K562 (cell line): ENCODE measurements at regions not wholly inside any gene's neighbourhood (a gene's known extent, or its start where the extent isn't known, plus 50 kb on each side); places are given as distances from the start of the nearest gene placed in this dataset.

ENCODE experiments used
- ATAC-seq: fragments of 200-7000 bp; cut with Tn5 transposase; 3 replicates; pipeline ENCODE4 v1.9.1; 2020; ENCODE audit warnings: moderate library complexity
- BruUV-seq: library from RNA; stranded (reverse); fragments of 400-500 nt; replicated peaks from 2 replicates; lab custom pipeline; 2021; lab: Mats Ljungman, UMichigan
- CTCF ChIA-PET: fragments of 300-600 bp; formaldehyde crosslinking; extraction: SDS; loops from one replicate; lab custom pipeline; 2021; ENCODE audit warnings: low intra/inter-chr PET ratio; lab: Yijun Ruan, JAX
- POLR2A ChIA-PET: fragments of 300-600, 350-650 bp; sonication (Branson Sonifier 250); formaldehyde crosslinking; extraction: SDS; loops from one replicate; lab custom pipeline; 2021; ENCODE audit warnings: antibody characterized with exemption, inconsistent platforms; lab: Yijun Ruan, JAX
- DNase-seq, 4 experiments: peaks; one replicate each; pipeline versions ENCODE4 v3.0.0 to v3.0.0-alpha.2; 2011 to 2018; ENCODE audit warnings: low spot score in 3 of 4, mixed read lengths in 3 of 4; ENCODE audit errors: extremely low read depth in 1 of 4
- FAIRE-seq: peaks from 2 replicates; lab custom pipeline; 2011; peaks lifted over from hg19 to GRCh38; lab: Jason Lieb, UNC
- H2AFZ ChIP-seq: 2 replicates; pipeline ENCODE4 v1.6.0; 2011; ENCODE audit warnings: low read depth, low read length, control low read depth, inconsistent platforms
- H3K27ac ChIP-seq: fragments of 200-600 bp; 3 replicates; pipeline ENCODE4 v1.8.0; 2011; ENCODE audit warnings: low read depth, mild to moderate bottlenecking, control low read depth, inconsistent platforms, low read length, moderate library complexity, mixed read lengths; ENCODE audit errors: extremely low read depth
- H3K27me3 ChIP-seq, 2 experiments: fragments of 300-600 bp in 1 of 2; 2 replicates in 1 of 2; 3 replicates in 1 of 2; pipeline versions ENCODE4 v1.6.0 to v1.8.0; 2011; ENCODE audit warnings: inconsistent platforms in 2 of 2, low read length in 2 of 2, mild to moderate bottlenecking in 1 of 2, mixed read lengths in 1 of 2, moderate library complexity in 1 of 2; ENCODE audit not compliant: control insufficient read depth in 2 of 2, insufficient read depth in 2 of 2
- H3K36me3 ChIP-seq: fragments of 300-600 bp; 3 replicates; pipeline ENCODE4 v1.8.0; 2011; ENCODE audit warnings: mild to moderate bottlenecking, low read length, inconsistent platforms; ENCODE audit not compliant: control insufficient read depth, insufficient read depth
- H3K4me1 ChIP-seq, 2 experiments: fragments of 200-600 bp in 1 of 2; replicated peaks in 1 of 2; 2 replicates in 1 of 2; 3 replicates in 1 of 2; pipeline versions ENCODE4 v1.5.1 to v1.8.0; 2011; ENCODE audit warnings: inconsistent platforms in 2 of 2, low read length in 2 of 2, mild to moderate bottlenecking in 1 of 2, mixed read lengths in 1 of 2, moderate library complexity in 1 of 2; ENCODE audit not compliant: control insufficient read depth in 2 of 2, insufficient read depth in 2 of 2
- H3K4me2 ChIP-seq: 2 replicates; pipeline ENCODE4 v1.6.1; 2011; ENCODE audit warnings: low read length, control low read depth, inconsistent platforms, mixed read lengths; ENCODE audit not compliant: insufficient read depth
- H3K4me3 ChIP-seq: fragments of 200-600 bp; sonication (generic), shearing (Covaris generic); 2 replicates; pipeline ENCODE4 v1.5.1; 2016; ENCODE audit warnings: control low read depth, inconsistent platforms
- H3K79me2 ChIP-seq: fragments of 200-600 bp; 3 replicates; pipeline ENCODE4 v1.8.0; 2011; ENCODE audit warnings: low read length, inconsistent platforms; ENCODE audit not compliant: control insufficient read depth, insufficient read depth
- H3K9ac ChIP-seq, 2 experiments: 2 replicates each; pipeline versions ENCODE4 v1.6.0 to v1.6.1; 2011; ENCODE audit warnings: low read depth in 2 of 2, low read length in 2 of 2, control low read depth in 1 of 2, inconsistent platforms in 1 of 2, mild to moderate bottlenecking in 1 of 2, mixed read lengths in 1 of 2; ENCODE audit not compliant: insufficient read depth in 1 of 2
- H3K9me1 ChIP-seq: one replicate; pipeline ENCODE4 v1.6.0; 2011; ENCODE audit warnings: inconsistent platforms, mild to moderate bottlenecking, low read length, moderate library complexity; ENCODE audit not compliant: control insufficient read depth, insufficient read depth
- H3K9me3 ChIP-seq: replicated peaks from 2 replicates; pipeline ENCODE4 v1.5.1; 2011; ENCODE audit warnings: low read depth, low read length, inconsistent platforms; ENCODE audit not compliant: control insufficient read depth, insufficient read depth
- H4K20me1 ChIP-seq: replicated peaks from 2 replicates; pipeline ENCODE4 v1.6.1; 2011; ENCODE audit warnings: low read length, inconsistent platforms, mixed read lengths; ENCODE audit not compliant: control insufficient read depth, insufficient read depth
- BRCA1 ChIP-seq, 2 experiments: fragments of 450-650 bp in 1 of 2; sonication (generic) in 1 of 2; formaldehyde crosslinking in 1 of 2; IDR thresholded peaks; 2 replicates each; pipeline versions ENCODE4 v1.5.0 to v1.6.1; 2017 to 2020; ENCODE audit warnings: mild to moderate bottlenecking in 1 of 2, missing genetic modification reagents in 1 of 2
- CBFA2T3 ChIP-seq: fragments of 450-650 bp; IDR thresholded peaks from 2 replicates; pipeline ENCODE4 v1.6.1; 2017
- HDAC6 ChIP-seq: IDR thresholded peaks from 2 replicates; pipeline ENCODE4 v1.6.1; 2012; ENCODE audit warnings: low read depth, mild to moderate bottlenecking, control low read depth, inconsistent platforms, low read length, moderate library complexity
- HOXB6 ChIP-seq: fragments of 250-450 bp; sonication (Bioruptor Pico); IDR thresholded peaks from 2 replicates; pipeline ENCODE4 v1.5.1; 2022; ENCODE audit warnings: mild to moderate bottlenecking, borderline replicate concordance
- IFI16 ChIP-seq: fragments of 250-450 bp; sonication (Bioruptor Pico); IDR thresholded peaks from 2 replicates; pipeline ENCODE4 v2.1.2; 2022; ENCODE audit warnings: mild to moderate bottlenecking, inconsistent platforms
- MEF2D ChIP-seq: conservative IDR thresholded peaks from 2 replicates; pipeline ENCODE4 v1.6.1; 2016; ENCODE audit warnings: low read depth, missing genetic modification characterization, missing compliant biosample characterization
- SIN3B ChIP-seq: fragments of 450-650 bp; IDR thresholded peaks from 2 replicates; pipeline ENCODE4 v1.6.1; 2017; ENCODE audit warnings: low read depth, mild to moderate bottlenecking, moderate library complexity
- ZNF561 ChIP-seq: fragments of 450-650 bp; formaldehyde crosslinking; conservative IDR thresholded peaks from 2 replicates; pipeline ENCODE4 v1.4.0; 2020; ENCODE audit warnings: mild to moderate bottlenecking, moderate library complexity
- WGBS: fragments of 100-300 bp; shearing (Covaris generic); methylation state at CpG from one replicate; pipeline ENCODE4 v1.1.6; 2016; ENCODE audit warnings: low coverage, mixed read lengths; ENCODE audit not compliant: insufficient coverage; ENCODE audit errors: missing lambda C conversion rate; 5-methylcytosine and 5-hydroxymethylcytosine counted together
- in situ Hi-C: fragments of 300-500 bp; cut with MboI; formaldehyde crosslinking; loops from 4 replicates; pipeline ENCODE4 v1.15.0; 2018; ENCODE audit warnings: inconsistent platforms, mixed read lengths
- intact Hi-C: fragments of 100-400 bp; cut with micrococcal nuclease; formaldehyde crosslinking; loops from 2 replicates; pipeline ENCODE4 v1.14.2; 2022
- TF ChIP-seq, protein P1 (sequence below): fragments of 250-450 bp; sonication (Bioruptor Pico); IDR thresholded peaks from 2 replicates; pipeline ENCODE4 v1.4.0; 2020; ENCODE audit warnings: mild to moderate bottlenecking, moderate library complexity
- TF ChIP-seq, protein P2 (sequence below): fragments of 250-450 bp; sonication (Bioruptor Pico); IDR thresholded peaks from 2 replicates; pipeline ENCODE4 v1.5.0; 2022; ENCODE audit warnings: mild to moderate bottlenecking
- TF ChIP-seq, protein P3 (sequence below): sonication (generic); formaldehyde crosslinking; IDR thresholded peaks from 2 replicates; pipeline ENCODE4 v1.8.0; 2022; ENCODE audit warnings: mild to moderate bottlenecking, low read depth, missing genetic modification reagents

DNA sequence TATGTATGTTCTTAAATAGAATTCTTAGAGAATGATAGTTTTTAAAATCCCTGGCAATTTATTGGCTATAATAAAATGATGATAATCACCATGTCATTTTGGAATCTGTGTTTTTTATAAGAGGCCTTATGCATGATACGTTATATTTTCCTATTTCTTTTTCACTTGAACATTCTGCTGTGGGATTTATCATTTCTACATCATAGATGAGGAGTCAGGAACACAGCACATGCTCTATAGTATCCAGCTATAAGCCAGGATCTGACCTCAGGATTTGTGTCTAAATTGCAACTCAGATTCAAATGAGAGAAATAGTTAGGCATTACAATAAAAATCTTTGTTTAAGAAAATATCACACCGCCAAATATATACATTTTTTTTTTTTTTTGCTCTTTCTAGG is 928.0 kb downstream of the EFNB2 start:
- no TSS peak for BruUV-seq
- no peaks in the 10 kb centered on the region for H4K20me1 ChIP-seq
- POLR2A ChIA-PET = no interaction called here
- no peaks in the 10 kb centered on the region for H3K36me3 ChIP-seq
- H3K9ac ChIP-seq = no peak overlapping the region
- DNase-seq = no peak
- H3K4me2 ChIP-seq = no peak overlapping the region
- no peaks in the 10 kb centered on the region for H3K79me2 ChIP-seq
- no peak for ATAC-seq
- intact Hi-C loops (no loop called here), in situ Hi-C loops (no loop called here)
- no peak overlapping the region for H3K27ac ChIP-seq
- H3K4me1 ChIP-seq = no peaks in the 10 kb centered on the region
- WGBS = 0% methylated on average over 2 of the region's 2 CpGs
- no peak for FAIRE-seq
- H2AFZ ChIP-seq = no peak overlapping the region
- CTCF ChIA-PET = interaction anchor here (0.7 kb wide), 1 partner anchor 41 kb away, joined by 3 read pairs; no protein-coding TSS in a partner anchor
- no peaks in the 10 kb centered on the region for H3K27me3 ChIP-seq
- TF ChIP-seq, protein P1, sequence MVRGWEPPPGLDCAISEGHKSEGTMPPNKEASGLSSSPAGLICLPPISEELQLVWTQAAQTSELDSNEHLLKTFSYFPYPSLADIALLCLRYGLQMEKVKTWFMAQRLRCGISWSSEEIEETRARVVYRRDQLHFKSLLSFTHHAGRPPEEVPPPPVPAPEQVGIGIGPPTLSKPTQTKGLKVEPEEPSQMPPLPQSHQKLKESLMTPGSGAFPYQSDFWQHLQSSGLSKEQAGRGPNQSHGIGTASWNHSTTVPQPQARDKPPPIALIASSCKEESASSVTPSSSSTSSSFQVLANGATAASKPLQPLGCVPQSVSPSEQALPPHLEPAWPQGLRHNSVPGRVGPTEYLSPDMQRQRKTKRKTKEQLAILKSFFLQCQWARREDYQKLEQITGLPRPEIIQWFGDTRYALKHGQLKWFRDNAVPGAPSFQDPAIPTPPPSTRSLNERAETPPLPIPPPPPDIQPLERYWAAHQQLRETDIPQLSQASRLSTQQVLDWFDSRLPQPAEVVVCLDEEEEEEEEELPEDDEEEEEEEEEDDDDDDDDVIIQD (CRISPR knock-in tag) = no peak
- TF ChIP-seq HDAC6 = no peak
- no peak for TF ChIP-seq HOXB6 (CRISPR knock-in tag)
- TF ChIP-seq IFI16 (CRISPR knock-in tag) = no peak
- no peak for TF ChIP-seq MEF2D (tag)
- TF ChIP-seq BRCA1 (IDR thresholded peaks at IDR 0.05) = no peak
- no peak for TF ChIP-seq BRCA1 (CRISPR knock-in tag; IDR thresholded peaks at IDR 0.05)
- TF ChIP-seq SIN3B = no peak
- TF ChIP-seq, protein P2, sequence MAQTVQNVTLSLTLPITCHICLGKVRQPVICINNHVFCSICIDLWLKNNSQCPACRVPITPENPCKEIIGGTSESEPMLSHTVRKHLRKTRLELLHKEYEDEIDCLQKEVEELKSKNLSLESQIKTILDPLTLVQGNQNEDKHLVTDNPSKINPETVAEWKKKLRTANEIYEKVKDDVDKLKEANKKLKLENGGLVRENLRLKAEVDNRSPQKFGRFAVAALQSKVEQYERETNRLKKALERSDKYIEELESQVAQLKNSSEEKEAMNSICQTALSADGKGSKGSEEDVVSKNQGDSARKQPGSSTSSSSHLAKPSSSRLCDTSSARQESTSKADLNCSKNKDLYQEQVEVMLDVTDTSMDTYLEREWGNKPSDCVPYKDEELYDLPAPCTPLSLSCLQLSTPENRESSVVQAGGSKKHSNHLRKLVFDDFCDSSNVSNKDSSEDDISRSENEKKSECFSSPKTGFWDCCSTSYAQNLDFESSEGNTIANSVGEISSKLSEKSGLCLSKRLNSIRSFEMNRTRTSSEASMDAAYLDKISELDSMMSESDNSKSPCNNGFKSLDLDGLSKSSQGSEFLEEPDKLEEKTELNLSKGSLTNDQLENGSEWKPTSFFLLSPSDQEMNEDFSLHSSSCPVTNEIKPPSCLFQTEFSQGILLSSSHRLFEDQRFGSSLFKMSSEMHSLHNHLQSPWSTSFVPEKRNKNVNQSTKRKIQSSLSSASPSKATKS = no peak
- TF ChIP-seq ZNF561 (CRISPR knock-in tag) = no peak
- TF ChIP-seq, protein P3, sequence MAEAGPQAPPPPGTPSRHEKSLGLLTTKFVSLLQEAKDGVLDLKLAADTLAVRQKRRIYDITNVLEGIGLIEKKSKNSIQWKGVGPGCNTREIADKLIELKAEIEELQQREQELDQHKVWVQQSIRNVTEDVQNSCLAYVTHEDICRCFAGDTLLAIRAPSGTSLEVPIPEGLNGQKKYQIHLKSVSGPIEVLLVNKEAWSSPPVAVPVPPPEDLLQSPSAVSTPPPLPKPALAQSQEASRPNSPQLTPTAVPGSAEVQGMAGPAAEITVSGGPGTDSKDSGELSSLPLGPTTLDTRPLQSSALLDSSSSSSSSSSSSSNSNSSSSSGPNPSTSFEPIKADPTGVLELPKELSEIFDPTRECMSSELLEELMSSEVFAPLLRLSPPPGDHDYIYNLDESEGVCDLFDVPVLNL = no peak
- TF ChIP-seq CBFA2T3 = no peak
- no peaks in the 10 kb centered on the region for H3K9me1 ChIP-seq
- no peaks in the 10 kb centered on the region for H3K9me3 ChIP-seq
- H3K4me3 ChIP-seq = no peak overlapping the region
